HCT116 (cell line): ENCODE measurements at regions not wholly inside any gene's neighbourhood (a gene's known extent, or its start where the extent isn't known, plus 50 kb on each side); places are given as distances from the start of the nearest gene placed in this dataset.
A peak's percentile ranks its signal among the peaks of the same experiment; 100 is the strongest.

Experiments
- ATAC-seq: fragments of 200-7000 bp; cut with Tn5 transposase; 2 replicates; pipeline ENCODE4 v1.9.1; 2020; ENCODE audit warnings: mild to moderate bottlenecking, moderate library complexity
- BruUV-seq: library from RNA; stranded (reverse); fragments of 400-500 nt; replicated peaks from 2 replicates; lab custom pipeline; 2021; lab: Mats Ljungman, UMichigan
- CTCF ChIA-PET: fragments of 300-600 bp; sonication (Branson Sonifier 250); formaldehyde crosslinking; loops from one replicate; lab custom pipeline; 2021; ENCODE audit warnings: antibody characterized with exemption; lab: Charles Lee
- POLR2A ChIA-PET: fragments of 300-600, 350-600 bp; sonication (Branson Sonifier 250); formaldehyde crosslinking; loops from one replicate; lab custom pipeline; 2021; ENCODE audit warnings: antibody characterized with exemption; lab: Charles Lee
- RAD21 ChIA-PET, 2 experiments: fragments of 300-600 bp; sonication (Branson Sonifier 250); formaldehyde crosslinking; loops; one replicate each; lab custom pipeline; 2023; ENCODE audit warnings: low total read pairs in 2 of 2; ENCODE audit not compliant: uncharacterized antibody in 2 of 2, unreplicated experiment in 2 of 2, low non-redundant PET in 1 of 2; lab: Charles Lee
- DNase-seq: peaks from one replicate; pipeline ENCODE4 v3.0.0-alpha.2; 2010; ENCODE audit warnings: low read depth, low spot score
- H2AFZ ChIP-seq: fragments of 200-600 bp; shearing (Covaris generic), sonication (generic); 2 replicates; pipeline ENCODE4 v1.6.1; 2017; ENCODE audit warnings: low read depth, mixed run types, mixed read lengths, antibody characterized with exemption, low read length; ENCODE audit not compliant: poor library complexity, severe bottlenecking
- H3K27ac ChIP-seq: 2 replicates; pipeline ENCODE4 v1.5.1; 2012; ENCODE audit warnings: low read depth, low read length
- H3K27me3 ChIP-seq: fragments of 200-600 bp; sonication (generic); 2 replicates; pipeline ENCODE4 v1.6.1; 2016; ENCODE audit warnings: mixed run types, low read length, mixed read lengths; ENCODE audit not compliant: insufficient read depth
- H3K36me3 ChIP-seq, 2 experiments: fragments of 200-500 bp in 1 of 2; fragments of 200-600 bp in 1 of 2; sonication (Bioruptor generic) in 1 of 2; sonication (generic) in 1 of 2; 2 replicates each; pipeline versions ENCODE4 v1.5.1 to v1.6.1; 2014 to 2016; ENCODE audit warnings: low read length in 2 of 2, inconsistent platforms in 1 of 2, mixed read lengths in 1 of 2, mixed run types in 1 of 2; ENCODE audit not compliant: insufficient read depth in 2 of 2, control insufficient read depth in 1 of 2
- H3K4me1 ChIP-seq, 2 experiments: fragments of 200-600 bp in 1 of 2; sonication (generic) in 1 of 2; 2 replicates each; pipeline versions ENCODE4 v1.5.1 to v1.6.1; 2012 to 2017; ENCODE audit warnings: low read length in 2 of 2, inconsistent platforms in 1 of 2, mild to moderate bottlenecking in 1 of 2, mixed read lengths in 1 of 2, mixed run types in 1 of 2, moderate library complexity in 1 of 2; ENCODE audit not compliant: insufficient read depth in 2 of 2, control insufficient read depth in 1 of 2
- H3K4me2 ChIP-seq: fragments of 200-600 bp; sonication (generic); 2 replicates; pipeline ENCODE4 v1.6.1; 2017; ENCODE audit warnings: mixed run types, low read length, mixed read lengths
- H3K4me3 ChIP-seq, 2 experiments: fragments of 200-600 bp in 1 of 2; sonication (generic) in 1 of 2; replicated peaks in 1 of 2; 2 replicates each; pipeline ENCODE4 v1.5.1; 2011 to 2016; ENCODE audit warnings: low read length in 2 of 2, control low read depth in 1 of 2, low read depth in 1 of 2, mild to moderate bottlenecking in 1 of 2, mixed read lengths in 1 of 2, mixed run types in 1 of 2
- H3K79me2 ChIP-seq: fragments of 200-600 bp; sonication (generic); 2 replicates; pipeline ENCODE4 v1.6.1; 2017; ENCODE audit warnings: mild to moderate bottlenecking, mixed run types, low read length, moderate library complexity, mixed read lengths; ENCODE audit not compliant: insufficient read depth
- H3K9ac ChIP-seq: fragments of 200-600 bp; sonication (generic); 2 replicates; pipeline ENCODE4 v1.6.1; 2016; ENCODE audit warnings: low read length, mixed read lengths
- H3K9me2 ChIP-seq: fragments of 200-600 bp; sonication (generic), shearing (Covaris generic); 2 replicates; pipeline ENCODE4 v1.6.1; 2017; ENCODE audit warnings: mixed run types, mild to moderate bottlenecking, moderate library complexity; ENCODE audit not compliant: insufficient read depth
- H3K9me3 ChIP-seq, 2 experiments: fragments of 200-500 bp in 1 of 2; fragments of 200-600 bp in 1 of 2; sonication (Bioruptor generic) in 1 of 2; sonication (generic) in 1 of 2; 2 replicates each; pipeline ENCODE4 v1.6.1; 2014 to 2017; ENCODE audit warnings: low read length in 2 of 2, mixed read lengths in 2 of 2, inconsistent platforms in 1 of 2, low read depth in 1 of 2, mild to moderate bottlenecking in 1 of 2, mixed run types in 1 of 2, moderate library complexity in 1 of 2; ENCODE audit not compliant: control insufficient read depth in 1 of 2, insufficient read depth in 1 of 2
- H4K20me1 ChIP-seq: fragments of 200-600 bp; sonication (generic), shearing (Covaris generic); 2 replicates; pipeline ENCODE4 v1.6.1; 2017; ENCODE audit warnings: mixed run types, mild to moderate bottlenecking, moderate library complexity; ENCODE audit not compliant: insufficient read depth
- CBX3 ChIP-seq: IDR thresholded peaks from 2 replicates; pipeline ENCODE4 v1.6.1; 2012; ENCODE audit warnings: low read depth
- EGR1 ChIP-seq: IDR thresholded peaks from 2 replicates; pipeline ENCODE4 v1.6.1; 2012; ENCODE audit warnings: low read depth
- EZH2phosphoT487 ChIP-seq: fragments of 200-600 bp; IDR thresholded peaks from 2 replicates; pipeline ENCODE4 v1.6.1; 2018; ENCODE audit warnings: antibody characterized with exemption, borderline replicate concordance
- FOSL1 ChIP-seq: IDR thresholded peaks from 2 replicates; pipeline ENCODE4 v1.6.1; 2012; ENCODE audit warnings: low read depth
- JUND ChIP-seq: IDR thresholded peaks from 2 replicates; pipeline ENCODE4 v1.6.1; 2012
- POLR2AphosphoS5 ChIP-seq: IDR thresholded peaks from 2 replicates; pipeline ENCODE4 v1.6.1; 2011; ENCODE audit warnings: mild to moderate bottlenecking, low read depth, low read length, moderate library complexity
- RAD21 ChIP-seq: IDR thresholded peaks from 2 replicates; pipeline ENCODE4 v1.6.1; 2012; ENCODE audit warnings: low read depth, mild to moderate bottlenecking
- SIN3A ChIP-seq: IDR thresholded peaks from 2 replicates; pipeline ENCODE4 v1.6.1; 2012; ENCODE audit warnings: low read depth
- SRF ChIP-seq: IDR thresholded peaks from 2 replicates; pipeline ENCODE4 v1.6.1; 2012; ENCODE audit warnings: low read depth
- TCF7L2 ChIP-seq: IDR thresholded peaks from 2 replicates; pipeline ENCODE4 v1.7.0; 2011; ENCODE audit warnings: borderline replicate concordance, inconsistent platforms; ENCODE audit not compliant: insufficient read depth, insufficient read length; ENCODE audit errors: extremely low read depth
- ZBTB33 ChIP-seq: IDR thresholded peaks from 2 replicates; pipeline ENCODE4 v1.6.1; 2011; ENCODE audit warnings: mild to moderate bottlenecking, low read length, moderate library complexity; ENCODE audit not compliant: insufficient replicate concordance; ENCODE audit errors: extremely low read depth
- intact Hi-C: fragments of 100-400 bp; cut with micrococcal nuclease; formaldehyde crosslinking; loops from 2 replicates; pipeline ENCODE4 v1.10.0; 2022
- TF ChIP-seq, protein P1 (sequence below), 3 experiments: fragments of 200-600 bp in 1 of 3; sonication (generic) in 1 of 3; IDR thresholded peaks in 2 of 3; conservative IDR thresholded peaks in 1 of 3; 2 replicates each; pipeline ENCODE4 v1.5.1; 2012 to 2017; ENCODE audit warnings: low read depth in 2 of 3, low read length in 2 of 3, antibody characterized with exemption in 1 of 3, borderline replicate concordance in 1 of 3, control low read depth in 1 of 3, mild to moderate bottlenecking in 1 of 3, mixed read lengths in 1 of 3, mixed run types in 1 of 3, moderate library complexity in 1 of 3; ENCODE audit not compliant: insufficient read depth in 1 of 3

DNA sequence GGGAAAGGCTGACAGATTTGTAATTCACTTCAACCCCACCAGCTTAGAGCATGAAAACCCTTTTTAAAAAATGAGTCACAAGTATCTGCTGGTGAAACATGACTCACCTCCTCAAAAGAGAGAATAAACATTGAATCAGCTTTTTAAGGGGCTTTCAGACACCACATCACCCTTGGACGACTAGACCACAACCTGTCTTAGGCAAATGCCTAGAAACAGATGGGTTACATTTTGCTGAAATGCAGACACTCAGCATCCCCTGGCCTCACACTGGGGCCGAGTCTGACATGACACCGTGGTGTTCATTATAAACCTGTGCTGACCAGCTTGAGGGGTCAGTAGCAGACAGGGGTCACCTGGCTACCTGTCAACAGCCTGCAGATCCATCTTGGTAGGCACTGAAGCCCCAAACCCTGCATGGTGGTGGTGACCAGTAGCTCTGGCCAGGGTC lies 175.3 kb upstream of the CST7 start:
- Histone ChIP-seq H3K4me1 (0 out of 4 replicates have a peak, but pooled peaks cover 0 to 7% of the 10 kb centered on the region in 2 experiments), H3K4me2 (no peak overlapping the region), H3K36me3 (no peaks in the 10 kb centered on the region), H3K27me3 (peaks cover 53% of the 10 kb centered on the region), H2AFZ (no peak overlapping the region), H3K27ac (no peak overlapping the region), H3K79me2 (no peaks in the 10 kb centered on the region), H4K20me1 (no peaks in the 10 kb centered on the region), H3K4me3 (no peak overlapping the region), H3K9me2 (no peaks in the 10 kb centered on the region), H3K9ac (no peak overlapping the region), H3K9me3 (0 out of 4 replicates have a peak, but pooled peaks cover 0 to 5% of the 10 kb centered on the region in 2 experiments)
- intact Hi-C loops: no loop called here
- TF ChIP-seq FOSL1: 0 out of 2 replicates have a peak, but pooled peaks have one; percentile 14
- TF ChIP-seq SRF: no peak
- ChIA-PET POLR2A (no interaction called here), CTCF (no interaction called here), RAD21 (no interaction called here)
- no TSS peak for BruUV-seq
- DNase-seq (no peak), ATAC-seq (no peak)

DNA sequence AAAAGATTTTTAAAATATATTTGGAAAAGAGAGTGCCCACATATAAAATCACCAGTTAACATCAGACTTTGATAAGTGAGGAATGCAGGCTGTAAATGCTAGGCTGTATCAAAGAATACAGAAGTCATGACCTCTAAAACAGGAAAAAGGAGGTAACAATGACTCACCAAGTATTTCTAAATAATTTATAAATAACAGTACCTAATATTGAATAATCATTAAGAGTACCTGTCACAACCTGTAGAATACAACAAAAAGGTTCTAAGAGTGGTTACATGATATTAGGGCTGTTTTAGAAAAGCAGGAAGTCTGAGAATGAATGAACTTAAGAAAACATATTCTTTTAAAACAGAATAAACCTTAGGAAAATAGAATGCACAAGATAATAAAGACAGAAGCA lies 173.1 kb upstream of the CST7 start:
- Histone ChIP-seq H3K9ac (no peak overlapping the region), H3K79me2 (no peaks in the 10 kb centered on the region), H3K36me3 (no peaks in the 10 kb centered on the region), H3K27ac (no peak overlapping the region), H3K4me2 (no peak overlapping the region), H3K9me3 (0 out of 4 replicates have a peak, but pooled peaks cover 0 to 5% of the 10 kb centered on the region in 2 experiments), H3K4me3 (no peak overlapping the region), H2AFZ (no peak overlapping the region), H4K20me1 (no peaks in the 10 kb centered on the region), H3K27me3 (peaks cover 58% of the 10 kb centered on the region), H3K4me1 (0 out of 4 replicates have a peak, but pooled peaks cover 0 to 7% of the 10 kb centered on the region in 2 experiments), H3K9me2 (no peaks in the 10 kb centered on the region)
- intact Hi-C loops: no loop called here
- TF ChIP-seq EZH2phosphoT487 (no peak), SRF (no peak), POLR2AphosphoS5 (no peak), CBX3 (no peak), ZBTB33 (no peak), JUND (no peak), SIN3A (no peak), TCF7L2 (no peak), RAD21 (no peak), EGR1 (no peak)
- TF ChIP-seq, protein P1, sequence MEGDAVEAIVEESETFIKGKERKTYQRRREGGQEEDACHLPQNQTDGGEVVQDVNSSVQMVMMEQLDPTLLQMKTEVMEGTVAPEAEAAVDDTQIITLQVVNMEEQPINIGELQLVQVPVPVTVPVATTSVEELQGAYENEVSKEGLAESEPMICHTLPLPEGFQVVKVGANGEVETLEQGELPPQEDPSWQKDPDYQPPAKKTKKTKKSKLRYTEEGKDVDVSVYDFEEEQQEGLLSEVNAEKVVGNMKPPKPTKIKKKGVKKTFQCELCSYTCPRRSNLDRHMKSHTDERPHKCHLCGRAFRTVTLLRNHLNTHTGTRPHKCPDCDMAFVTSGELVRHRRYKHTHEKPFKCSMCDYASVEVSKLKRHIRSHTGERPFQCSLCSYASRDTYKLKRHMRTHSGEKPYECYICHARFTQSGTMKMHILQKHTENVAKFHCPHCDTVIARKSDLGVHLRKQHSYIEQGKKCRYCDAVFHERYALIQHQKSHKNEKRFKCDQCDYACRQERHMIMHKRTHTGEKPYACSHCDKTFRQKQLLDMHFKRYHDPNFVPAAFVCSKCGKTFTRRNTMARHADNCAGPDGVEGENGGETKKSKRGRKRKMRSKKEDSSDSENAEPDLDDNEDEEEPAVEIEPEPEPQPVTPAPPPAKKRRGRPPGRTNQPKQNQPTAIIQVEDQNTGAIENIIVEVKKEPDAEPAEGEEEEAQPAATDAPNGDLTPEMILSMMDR (IDR thresholded peaks at IDR 0.05 in 2 of 3, conservative IDR thresholded peaks at IDR 0.05 in 1 of 3; ENCODE audit: borderline replicate concordance in 1 of 3, insufficient read depth in 1 of 3, low read depth in 2 of 3, low read length in 2 of 3): no peak
- ATAC-seq: no peak
- no TSS peak for BruUV-seq
- CTCF ChIA-PET: no interaction called here
- POLR2A ChIA-PET: no interaction called here
- no peak for DNase-seq
- RAD21 ChIA-PET: no interaction called here
